PC-3 (cell line): ENCODE measurements at regions not wholly inside any gene's neighbourhood (a gene's known extent, or its start where the extent isn't known, plus 50 kb on each side); places are given as distances from the start of the nearest gene placed in this dataset.

Experiments used
- EZH2 ChIP-seq: fragments of 300-600 bp; sonication (generic); IDR thresholded peaks from one replicate; pipeline ENCODE4 v1.6.1; 2017; ENCODE audit warnings: antibody characterized with exemption, mild to moderate bottlenecking, low read length; ENCODE audit not compliant: unreplicated experiment
- TF ChIP-seq, protein P1 (sequence below): fragments of 300-600 bp; sonication (generic); conservative IDR thresholded peaks from 2 replicates; pipeline ENCODE4 v1.5.1; 2017; ENCODE audit warnings: antibody characterized with exemption, low read depth, mild to moderate bottlenecking, low read length

DNA sequence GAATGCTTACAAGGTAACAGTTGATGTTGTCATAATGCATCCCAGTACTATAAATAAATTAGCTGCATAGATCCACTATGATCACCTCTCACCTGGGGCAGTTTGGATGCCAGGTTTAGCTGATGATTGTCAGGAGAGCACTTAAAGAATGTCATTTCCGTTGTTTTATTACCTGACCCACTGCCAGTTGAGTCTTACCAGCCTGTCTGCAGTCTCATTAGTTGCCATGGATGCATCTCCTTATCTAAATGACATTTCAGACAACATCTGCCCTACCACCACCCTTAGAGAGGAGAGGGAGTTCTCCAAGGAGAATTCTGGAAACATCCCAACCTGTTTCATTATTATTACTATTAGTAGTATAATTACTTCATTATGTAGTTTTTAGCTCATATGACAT is 339.1 kb upstream of the API5 start:
- TF ChIP-seq, protein P1, sequence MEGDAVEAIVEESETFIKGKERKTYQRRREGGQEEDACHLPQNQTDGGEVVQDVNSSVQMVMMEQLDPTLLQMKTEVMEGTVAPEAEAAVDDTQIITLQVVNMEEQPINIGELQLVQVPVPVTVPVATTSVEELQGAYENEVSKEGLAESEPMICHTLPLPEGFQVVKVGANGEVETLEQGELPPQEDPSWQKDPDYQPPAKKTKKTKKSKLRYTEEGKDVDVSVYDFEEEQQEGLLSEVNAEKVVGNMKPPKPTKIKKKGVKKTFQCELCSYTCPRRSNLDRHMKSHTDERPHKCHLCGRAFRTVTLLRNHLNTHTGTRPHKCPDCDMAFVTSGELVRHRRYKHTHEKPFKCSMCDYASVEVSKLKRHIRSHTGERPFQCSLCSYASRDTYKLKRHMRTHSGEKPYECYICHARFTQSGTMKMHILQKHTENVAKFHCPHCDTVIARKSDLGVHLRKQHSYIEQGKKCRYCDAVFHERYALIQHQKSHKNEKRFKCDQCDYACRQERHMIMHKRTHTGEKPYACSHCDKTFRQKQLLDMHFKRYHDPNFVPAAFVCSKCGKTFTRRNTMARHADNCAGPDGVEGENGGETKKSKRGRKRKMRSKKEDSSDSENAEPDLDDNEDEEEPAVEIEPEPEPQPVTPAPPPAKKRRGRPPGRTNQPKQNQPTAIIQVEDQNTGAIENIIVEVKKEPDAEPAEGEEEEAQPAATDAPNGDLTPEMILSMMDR, result no peak
- TF ChIP-seq EZH2, result no peak
